NCI-H2081 treated with DMSO at 0.1 percent for 48 hours (cell line): ENCODE measurements at regions not wholly inside any gene's neighbourhood (a gene's known extent, or its start where the extent isn't known, plus 50 kb on each side); places are given as distances from the start of the nearest gene placed in this dataset.

ENCODE experiments used
- DNase-seq: peaks from one replicate; lab custom pipeline; 2025; lab: John Stamatoyannopoulos, UW

DNA sequence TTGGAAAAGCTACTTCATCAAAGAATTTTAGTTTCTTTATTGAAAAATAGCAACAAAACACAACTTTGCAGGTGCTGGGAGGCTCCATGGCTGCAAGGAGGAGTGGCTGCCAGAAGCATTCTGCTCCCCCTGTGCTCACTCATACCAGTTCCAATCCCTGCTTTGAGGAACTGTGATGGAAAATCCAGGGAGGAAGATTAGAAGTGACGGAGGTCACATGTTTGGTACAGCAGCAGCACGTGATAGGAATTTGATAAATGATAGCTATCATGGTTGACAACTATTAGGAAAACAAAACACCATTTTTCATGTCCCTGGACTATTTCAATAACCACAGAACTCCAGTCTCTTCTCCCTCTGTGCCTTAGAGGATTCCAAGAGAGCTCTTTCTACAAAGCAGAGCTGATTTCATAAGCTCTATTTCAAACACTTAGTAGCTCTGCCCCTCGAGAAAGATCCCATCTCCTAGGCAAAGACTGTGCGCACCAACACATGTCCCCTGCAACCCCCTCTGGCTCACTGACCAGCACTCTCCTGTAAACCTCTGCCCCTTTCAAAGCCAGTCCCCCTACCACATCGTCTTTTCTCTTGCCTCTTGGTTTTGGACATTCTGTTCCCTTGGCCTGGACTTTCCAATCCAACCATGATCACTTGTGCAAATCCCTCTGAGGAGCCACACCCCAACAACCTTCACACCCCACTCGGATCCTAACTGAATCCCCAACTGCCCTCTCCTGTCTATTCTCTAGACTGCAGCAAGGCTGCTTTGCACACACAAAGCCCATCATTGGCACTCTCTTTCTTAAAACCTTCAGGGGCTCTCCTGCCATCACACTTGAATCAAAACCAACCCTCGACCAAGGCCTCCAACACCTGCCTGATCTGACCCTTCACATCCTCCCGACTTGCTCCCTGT, 352.4 kb upstream of the PKDCC start:
- no peak for DNase-seq

DNA sequence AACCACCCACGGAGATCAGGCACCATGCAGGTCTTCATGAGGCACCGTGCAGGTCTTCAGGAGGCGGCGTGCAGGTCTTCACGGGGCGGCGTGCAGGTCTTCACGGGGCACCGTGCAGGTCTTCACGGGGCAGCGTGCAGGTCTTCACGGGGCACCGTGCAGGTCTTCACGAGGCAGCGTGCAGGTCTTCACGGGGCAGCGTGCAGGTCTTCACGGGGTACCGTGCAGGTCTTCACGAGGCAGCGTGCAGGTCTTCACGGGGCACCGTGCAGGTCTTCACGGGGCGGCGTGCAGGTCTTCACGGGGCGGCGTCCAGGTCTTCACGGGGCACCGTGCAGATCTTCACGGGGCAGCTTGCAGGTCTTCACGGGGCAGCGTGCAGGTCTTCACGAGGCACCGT, 350.4 kb upstream of the PKDCC start:
- DNase-seq: no peak

DNA sequence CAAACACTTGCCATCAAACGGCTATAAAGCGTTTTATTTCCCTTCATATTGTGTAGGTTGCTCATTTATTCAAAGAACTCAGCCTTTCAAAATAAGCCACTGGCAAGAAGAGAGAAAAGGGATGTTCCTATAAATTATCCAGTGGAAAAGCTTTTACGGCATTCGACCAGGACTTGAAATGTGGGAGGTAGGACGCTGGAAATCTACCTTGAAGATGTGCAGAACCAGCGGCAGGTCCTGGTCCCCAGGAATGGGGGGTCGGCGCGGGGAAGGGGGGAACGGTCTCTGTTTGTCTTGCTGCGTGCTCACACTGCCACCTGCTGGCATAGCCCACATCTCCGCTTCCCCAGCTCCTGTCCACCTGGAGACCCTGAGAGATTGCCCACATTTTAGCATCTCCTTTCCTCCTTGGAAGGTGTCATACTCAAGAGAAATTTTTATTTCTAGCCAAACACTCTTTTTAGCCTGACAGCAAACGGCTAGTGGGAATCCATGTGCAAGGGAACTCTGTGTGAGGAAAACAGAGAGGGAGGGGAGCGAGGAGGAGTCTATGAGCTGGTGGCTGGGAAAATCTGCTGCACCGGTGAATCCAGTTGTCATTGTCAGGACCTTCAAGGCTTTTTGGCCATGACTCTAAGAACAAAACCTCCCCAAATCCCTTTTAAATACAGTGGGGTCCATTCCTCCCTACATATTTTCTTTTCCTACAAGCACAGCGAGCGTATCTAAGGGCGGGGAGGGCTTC, 349.0 kb upstream of the PKDCC start:
- no peak for DNase-seq

DNA sequence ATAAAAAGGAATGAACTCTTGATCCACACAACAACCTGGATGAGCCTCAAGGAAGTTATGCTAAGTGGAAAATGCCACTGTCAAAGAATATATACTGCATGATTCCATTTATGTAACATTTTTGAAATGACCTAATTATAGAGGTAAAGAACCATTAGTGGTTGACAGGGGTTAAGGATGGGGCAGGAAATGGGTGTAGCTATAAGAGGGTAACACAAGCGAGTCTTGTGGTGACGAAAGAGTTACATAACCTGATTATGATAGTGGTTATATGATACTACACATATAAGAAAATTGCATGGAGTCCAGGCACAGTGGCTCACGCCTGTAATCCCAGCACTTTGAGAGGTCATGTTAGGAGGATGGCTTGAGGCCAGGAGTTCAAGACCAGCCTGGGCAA, 346.6 kb upstream of the PKDCC start:
- DNase-seq: no peak

DNA sequence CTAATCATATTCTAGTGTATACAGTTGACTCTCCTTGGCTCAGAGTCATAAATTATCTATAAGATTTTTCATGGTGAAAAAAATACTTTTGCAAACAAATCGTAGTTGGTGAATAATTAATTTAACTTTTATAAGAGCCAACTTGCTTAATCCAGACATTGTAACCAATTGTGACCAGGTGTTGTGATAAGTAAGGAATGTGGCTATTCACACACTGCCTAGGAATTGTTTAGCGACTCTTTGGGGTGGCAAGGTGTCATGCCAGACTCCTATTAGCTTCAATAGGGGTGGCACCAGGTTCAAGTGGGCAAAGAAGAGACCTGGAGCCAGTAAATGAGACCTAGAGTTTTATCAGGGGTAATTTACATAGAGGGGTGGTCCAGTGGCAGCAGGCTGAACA, 344.7 kb upstream of the PKDCC start:
- DNase-seq: no peak

DNA sequence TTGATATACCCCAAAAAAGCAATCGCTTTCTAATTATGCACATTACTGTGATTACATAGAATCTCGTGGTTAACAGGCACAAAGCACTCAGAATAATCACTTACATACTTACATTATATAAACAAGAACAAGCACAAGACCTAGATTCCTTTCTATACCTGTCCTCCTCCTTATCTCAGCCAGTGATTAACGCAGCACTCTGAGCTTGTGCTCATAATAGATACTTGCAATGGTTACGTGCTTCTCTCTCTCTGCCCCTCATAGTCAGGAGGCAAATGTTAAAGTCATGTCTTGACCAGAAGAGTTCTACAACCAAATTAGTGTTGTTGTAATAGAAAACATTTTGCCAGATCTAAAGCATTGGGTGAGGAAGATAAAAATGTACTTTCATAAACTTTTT, 342.2 kb upstream of the PKDCC start:
- DNase-seq: no peak

DNA sequence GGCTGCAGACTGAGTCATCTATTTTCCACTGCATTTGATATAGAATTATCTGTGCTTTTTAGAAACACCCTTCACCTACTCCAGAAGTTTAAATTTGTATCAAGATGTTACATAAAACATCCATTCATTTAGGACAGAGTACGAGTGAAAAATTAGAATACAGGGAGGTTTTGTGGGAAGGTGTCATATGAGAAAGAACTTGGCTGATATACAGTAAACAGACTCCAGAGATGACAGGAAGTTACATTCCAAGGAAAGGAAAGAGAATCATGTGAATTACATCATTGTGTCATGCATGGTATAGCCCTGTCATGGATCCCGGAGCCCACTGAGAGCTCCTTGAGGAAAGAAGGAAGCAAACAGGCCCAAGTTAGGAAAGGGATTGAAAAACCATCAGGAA, 341.5 kb upstream of the PKDCC start:
- no peak for DNase-seq

DNA sequence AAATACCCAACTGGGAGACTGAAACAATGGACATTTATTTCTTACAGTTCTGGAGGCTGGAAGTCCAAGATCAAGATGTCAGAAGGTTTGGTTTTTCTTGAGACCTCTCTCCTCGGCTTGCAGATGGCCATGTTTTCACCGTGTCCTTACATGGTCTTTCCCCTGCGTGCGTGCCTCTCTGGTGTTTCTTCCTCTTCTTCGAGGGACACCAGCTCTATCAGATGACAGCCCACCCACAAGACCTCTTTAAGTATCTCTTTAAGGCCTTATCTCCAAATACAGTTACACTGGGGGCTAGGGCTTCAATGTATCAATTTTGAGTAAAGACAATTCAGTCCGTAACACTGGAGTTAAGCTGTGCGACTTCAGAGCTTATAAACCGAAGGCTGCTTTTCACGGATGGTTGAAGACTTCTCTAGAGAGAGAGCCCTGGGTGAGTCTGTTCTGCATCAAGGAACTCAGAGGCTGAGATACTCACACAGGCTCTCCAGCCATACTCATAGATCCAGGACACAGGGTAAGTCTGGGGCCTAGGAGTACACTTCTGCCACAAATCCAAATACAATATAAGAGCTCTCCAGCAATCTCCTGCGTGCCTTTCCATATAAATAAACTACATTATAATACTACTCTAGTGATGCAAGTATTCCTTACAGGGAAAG, 339.9 kb upstream of the PKDCC start:
- no peak for DNase-seq

DNA sequence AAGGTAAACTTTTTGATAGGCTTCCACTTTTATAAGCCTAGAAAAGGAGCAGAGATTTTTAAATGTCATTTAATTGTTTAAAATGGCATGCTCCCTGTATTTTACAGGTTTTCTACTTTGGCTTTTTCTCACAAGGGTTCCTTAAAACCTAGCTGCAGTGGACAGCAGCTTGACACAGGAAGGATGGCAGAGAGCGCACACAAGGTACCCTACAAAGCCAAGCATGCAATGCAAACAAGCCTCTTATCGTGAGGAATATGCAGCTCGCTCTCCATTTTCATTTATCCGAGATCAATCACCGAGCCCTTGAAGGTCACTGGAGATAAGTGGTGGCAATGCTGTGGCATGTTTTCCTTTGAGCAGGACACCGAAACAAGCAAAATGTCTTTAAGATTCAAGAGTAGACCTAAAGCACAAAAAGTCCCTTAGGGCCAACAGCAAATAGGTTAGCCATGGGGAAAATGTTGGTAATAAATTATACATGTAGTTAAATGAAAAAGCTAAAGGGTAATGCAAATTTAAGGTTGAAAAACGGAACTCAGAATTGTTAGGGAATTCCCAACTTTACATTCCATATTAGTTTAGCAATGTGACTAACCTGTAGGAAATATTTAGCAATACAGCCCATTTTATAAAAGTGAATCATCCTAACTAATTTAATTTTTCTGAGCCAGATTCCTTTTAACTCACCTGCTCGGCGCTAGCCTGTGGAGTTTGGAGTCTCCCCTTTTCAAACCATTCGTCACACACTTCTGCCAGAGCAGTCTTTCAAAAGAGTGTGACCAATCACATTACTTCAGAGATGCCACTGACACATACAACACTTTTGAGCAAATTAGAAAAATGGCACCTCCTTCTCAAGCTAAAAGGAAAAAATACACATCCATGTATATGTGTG, 337.9 kb upstream of the PKDCC start:
- no peak for DNase-seq

DNA sequence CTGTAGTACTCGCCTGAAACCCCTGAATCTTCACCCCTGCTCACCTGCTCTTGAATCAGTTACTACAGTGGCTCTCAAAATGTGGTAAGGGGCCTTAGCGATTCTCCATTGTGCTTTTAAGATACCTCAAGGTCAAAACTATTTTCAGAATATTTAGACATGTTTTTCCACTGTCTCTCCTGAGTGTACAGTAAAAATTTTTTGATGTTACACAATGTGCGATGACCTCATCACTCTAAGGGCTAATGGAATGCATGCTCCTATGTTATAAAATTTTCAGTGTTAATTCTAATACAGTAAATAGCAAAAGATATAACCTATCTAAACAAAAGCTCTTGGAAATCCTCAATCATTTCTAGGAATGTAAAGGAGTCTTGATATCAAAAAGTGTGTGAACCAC, 336.9 kb upstream of the PKDCC start:
- no peak for DNase-seq

DNA sequence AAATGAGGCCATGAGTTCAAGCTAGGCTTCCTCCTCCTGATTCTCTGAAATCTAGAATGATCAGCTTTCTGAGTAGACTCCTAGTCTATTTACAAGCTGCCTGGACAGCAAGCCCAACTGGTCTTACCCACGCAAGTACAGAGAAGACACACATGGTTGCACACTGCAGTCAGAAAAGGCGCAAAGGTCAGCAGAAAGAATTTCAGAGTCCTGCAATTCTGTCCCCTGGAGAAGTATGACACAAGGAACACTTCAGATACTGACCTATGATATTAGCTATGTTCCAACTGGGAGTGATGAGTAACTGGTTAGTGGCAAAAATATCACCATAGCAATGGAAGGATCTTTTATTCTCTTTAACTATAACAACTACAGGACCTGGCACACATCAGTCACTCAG, 336.1 kb upstream of the PKDCC start:
- DNase-seq: no peak

DNA sequence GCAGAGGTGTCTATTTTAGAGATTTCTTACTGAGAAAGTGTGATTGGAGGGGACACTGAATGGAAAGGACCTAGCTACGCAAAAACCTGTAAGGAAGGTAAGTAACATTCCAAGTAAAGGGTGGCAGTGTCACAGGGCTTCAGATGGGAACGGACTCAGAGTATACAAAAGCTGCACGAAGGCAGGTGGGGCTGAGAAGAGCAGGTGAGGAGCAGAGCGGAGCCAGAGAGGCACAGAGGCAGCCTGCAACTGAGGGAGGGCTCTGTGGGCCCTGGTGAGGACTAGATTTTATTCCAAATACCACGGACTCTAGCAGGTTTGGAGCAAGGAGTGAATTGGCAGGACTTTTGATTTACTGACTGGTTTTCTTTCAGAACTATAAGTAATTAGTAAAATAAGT, 331.3 kb upstream of the PKDCC start:
- DNase-seq: peak; percentile 13

DNA sequence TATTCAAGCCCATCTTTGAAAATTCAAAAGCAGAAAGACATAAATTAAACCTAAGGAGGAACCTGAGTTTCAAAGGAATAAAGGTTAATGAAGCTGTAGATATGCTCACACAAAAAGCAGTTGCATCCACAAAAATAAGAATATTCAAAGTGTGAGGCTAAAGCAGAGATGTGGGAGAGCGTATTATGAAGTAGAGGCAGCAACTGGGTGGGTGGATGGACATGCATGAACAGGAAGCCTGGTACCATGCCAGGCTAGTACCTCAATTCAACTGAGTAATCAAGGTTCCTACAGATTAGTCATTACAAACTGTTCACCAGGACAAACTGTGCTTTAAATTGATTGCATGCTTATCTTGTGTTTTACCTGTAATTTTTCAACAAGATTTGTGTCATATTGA, 330.0 kb upstream of the PKDCC start:
- DNase-seq: no peak

DNA sequence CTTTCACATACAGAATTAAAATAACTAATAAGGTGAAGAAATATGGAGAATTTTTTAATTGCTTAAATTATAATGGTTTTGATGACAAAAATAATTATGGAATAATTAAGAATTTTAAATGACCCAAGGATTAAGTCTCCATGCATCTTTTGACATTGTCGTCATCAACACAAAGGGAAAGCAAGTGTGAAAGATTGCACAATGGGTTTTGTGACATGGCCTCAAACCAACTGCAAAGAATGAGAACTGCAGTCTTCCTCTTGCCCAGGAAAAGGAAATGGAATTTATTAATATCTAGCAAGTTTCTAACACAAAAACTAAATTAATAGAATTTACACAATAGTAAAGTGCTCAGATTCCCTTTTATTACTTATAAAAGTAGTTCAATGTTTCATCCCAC, 329.1 kb upstream of the PKDCC start:
- no peak for DNase-seq

DNA sequence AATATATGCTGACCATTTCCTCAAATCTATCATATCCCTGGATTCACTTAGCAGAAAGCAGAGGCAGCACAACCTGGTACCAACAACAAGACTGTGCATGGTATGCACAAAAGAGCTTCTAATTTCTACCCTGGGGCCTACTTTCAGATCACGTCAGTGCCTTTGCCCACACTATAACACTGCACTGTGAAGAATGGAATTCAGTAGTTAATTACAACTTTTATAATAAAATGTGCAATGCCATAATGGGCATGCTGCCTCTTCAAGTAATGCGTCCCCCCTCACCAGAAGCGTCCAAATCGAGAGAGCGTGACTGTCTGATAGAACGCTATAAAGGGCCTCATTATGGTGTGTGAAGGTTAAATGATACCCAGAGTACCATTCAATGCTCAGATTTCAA, 328.1 kb upstream of the PKDCC start:
- DNase-seq: peak; percentile 12

DNA sequence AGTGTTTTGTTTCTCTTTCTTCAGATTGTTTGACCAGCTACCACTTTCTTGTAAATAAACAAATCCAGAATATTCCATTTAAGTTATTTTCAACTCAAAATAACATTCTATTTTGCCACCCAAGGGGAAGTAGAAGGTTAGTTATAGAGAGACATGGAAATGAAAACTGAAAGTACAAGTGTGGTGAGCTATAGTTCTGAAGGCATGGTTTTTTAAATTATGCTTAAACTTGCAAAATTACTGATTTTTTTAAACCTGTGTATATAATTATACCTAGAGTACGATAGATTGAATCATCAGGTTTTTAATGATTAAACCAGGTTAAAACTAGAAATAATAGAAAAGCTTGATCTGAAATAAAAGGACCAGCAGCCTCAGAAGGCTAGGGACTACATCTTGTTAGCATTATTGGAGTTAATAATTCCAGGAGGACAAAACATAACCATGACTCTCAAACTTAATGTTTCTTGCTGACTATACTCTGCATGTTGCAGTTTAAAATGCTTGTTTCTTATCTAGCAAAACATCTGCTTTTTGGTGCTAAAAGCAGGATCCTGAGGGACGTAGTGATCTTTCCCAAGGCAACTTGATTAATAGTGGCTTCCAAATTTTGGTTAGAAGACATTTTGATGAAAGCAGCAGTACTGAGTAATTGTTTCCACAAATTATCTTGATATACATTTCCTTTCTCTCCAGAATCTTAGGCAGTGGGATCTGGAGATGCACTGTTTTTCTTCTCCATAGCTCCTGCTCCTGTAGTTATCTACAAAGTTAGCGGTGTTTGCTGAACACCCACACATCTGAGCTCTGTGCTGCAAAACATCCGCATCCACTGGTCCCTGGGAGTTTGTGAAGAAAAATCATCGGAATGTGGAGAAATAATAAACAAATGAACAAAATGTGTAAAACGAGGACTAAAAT, 327.2 kb upstream of the PKDCC start:
- no peak for DNase-seq

DNA sequence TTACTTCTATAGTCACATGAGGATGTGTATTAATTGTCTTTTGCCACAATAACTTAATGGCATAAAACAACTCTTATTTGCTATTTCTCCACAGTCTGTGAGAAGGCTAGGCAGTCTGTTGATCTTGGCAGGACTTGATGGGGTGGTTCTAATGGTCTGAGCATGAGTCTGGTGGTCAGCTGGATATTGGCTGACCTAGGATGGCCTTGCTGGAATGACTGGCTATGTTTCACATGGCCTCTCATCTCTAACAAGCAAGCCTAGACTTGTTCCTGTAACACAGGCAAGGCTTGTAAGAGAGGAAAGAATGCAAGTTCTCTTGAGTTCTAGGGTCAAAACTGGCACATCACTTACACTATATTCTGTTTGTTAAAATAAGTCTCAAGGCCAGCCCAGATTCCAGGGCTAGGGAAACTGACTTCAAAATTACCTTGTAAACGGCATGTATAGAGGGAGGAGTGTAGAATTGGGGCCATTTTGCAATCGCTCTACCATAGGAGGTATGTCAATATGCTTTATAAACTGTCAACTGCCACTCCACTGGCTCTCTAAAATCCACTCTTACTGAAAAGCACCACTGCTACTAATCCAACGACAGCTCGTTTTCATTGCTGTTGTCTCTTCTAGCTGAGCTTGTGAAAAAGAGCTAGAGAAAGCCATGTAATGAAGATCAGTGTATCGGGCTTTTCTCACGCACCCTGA, 325.0 kb upstream of the PKDCC start:
- DNase-seq: no peak

DNA sequence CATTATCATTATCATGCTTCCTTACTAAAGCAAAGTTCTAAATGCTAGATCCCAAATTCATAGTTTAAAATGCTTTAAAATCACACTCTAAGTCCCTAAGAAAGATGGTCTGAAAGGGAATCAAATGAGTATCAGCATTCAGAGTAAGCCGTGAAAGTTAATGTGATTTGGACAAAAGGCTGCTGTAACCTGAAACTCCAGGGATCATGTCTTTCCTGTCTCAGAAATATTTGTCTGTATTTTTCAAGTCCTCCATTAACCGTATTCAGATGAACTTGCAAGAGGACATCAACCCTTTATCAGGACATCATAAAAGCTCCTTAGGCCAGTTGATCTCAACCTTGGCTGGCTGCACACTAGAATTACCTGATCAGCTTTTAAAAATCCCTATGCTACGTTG, 324.3 kb upstream of the PKDCC start:
- no peak for DNase-seq

DNA sequence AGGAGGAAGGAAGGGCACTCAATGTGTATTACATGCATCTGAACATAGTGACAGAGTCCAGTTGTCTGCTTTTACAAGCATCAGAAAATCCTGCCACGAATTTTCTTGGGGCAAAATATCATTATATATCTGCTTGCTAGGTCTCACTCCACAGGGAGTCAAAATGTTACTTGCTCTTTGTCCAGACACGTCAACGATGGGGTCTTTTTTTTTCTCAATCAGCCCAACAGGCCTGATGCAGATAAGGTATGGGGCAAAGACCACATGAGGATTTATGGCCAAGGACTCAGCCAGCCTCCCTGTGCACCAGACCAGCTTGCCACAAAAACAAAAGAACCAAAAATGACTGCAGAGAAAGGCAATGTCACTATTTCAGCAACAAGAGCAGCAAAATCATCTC, 323.4 kb upstream of the PKDCC start:
- DNase-seq: no peak

DNA sequence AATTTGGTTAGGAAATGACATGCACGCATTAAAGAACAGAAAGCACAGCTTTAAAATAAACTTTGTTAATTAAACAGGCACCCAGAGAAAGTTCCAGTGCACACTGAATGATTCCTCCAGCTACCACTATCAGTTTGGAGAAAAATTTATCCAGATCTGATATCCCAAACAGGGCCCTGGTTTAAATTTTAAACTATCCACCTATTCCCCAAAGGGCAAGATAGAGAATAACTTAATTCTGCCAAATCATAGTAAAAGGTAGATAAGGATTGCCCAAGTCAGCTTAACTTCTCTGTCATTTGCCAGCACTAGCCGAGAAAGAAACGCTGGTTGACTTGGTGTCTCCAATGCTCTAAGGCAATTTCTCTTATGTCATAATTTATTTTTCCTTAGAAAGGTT, 321.9 kb upstream of the PKDCC start:
- DNase-seq: no peak
